BJ (cell line): ENCODE measurements at regions not wholly inside any gene's neighbourhood (a gene's known extent, or its start where the extent isn't known, plus 50 kb on each side); places are given as distances from the start of the nearest gene placed in this dataset.
A peak's percentile ranks its signal among the peaks of the same experiment; 100 is the strongest.

Source experiments
- CTCF ChIA-PET: fragments of 350-600 bp; formaldehyde crosslinking; extraction: SDS; loops from one replicate; lab custom pipeline; 2021; ENCODE audit warnings: antibody characterized with exemption, inconsistent platforms; lab: Yijun Ruan, JAX
- POLR2A ChIA-PET: fragments of 300-600 bp; sonication (Branson Sonifier 250); formaldehyde crosslinking; extraction: SDS; loops from one replicate; lab custom pipeline; 2021; ENCODE audit warnings: antibody characterized with exemption; lab: Charles Lee
- DNase-seq: peaks from one replicate; pipeline ENCODE4 v3.0.0-alpha.2; 2011; ENCODE audit warnings: low read depth
- H3K27me3 ChIP-seq: 2 replicates; pipeline ENCODE4 v1.6.0; 2011; ENCODE audit warnings: low read length; ENCODE audit not compliant: control insufficient read depth, insufficient read depth
- H3K36me3 ChIP-seq: 2 replicates; pipeline ENCODE4 v1.5.1; 2011; ENCODE audit warnings: low read length; ENCODE audit not compliant: control insufficient read depth, insufficient read depth
- H3K4me3 ChIP-seq: 2 replicates; pipeline ENCODE4 v1.5.1; 2011; ENCODE audit warnings: low read depth, mild to moderate bottlenecking, control low read depth, low read length
- CTCF ChIP-seq: IDR thresholded peaks from 2 replicates; pipeline ENCODE4 v1.5.1; 2011; ENCODE audit warnings: low read depth, mild to moderate bottlenecking, control low read depth, inconsistent platforms, low read length, moderate library complexity; ENCODE audit not compliant: insufficient read depth

DNA sequence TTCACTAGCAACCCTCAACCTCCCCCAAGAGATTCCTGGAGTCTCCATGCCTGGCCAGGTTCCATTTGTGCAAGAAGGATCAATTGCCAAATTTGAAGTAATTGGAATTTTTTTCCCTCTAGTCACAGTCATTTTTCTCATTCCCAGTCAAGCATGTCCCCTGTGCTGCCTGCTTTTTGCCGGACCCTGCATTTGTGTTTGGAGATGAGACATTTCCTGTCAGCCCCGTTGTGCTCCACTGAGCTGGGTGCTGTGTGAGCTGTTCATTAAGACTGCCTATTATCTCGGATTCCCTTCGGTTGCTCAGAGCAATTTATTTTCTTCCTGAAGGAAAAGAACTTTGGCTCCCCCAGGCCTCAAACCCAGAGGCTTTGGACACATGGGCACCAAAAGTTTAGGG lies 201.0 kb upstream of the NLRP1 start:
- ChIA-PET POLR2A (no interaction called here), CTCF (interaction anchor here (0.8 to 1.3 kb wide), 3 partner anchors 10 to 14 kb away, joined by 3 read pairs; no protein-coding TSS in a partner anchor)
- no peak for TF ChIP-seq CTCF
- Histone ChIP-seq H3K4me3 (no peak overlapping the region), H3K27me3 (no peaks in the 10 kb centered on the region), H3K36me3 (no peaks in the 10 kb centered on the region)
- DNase-seq, result no peak

GRCh38 chr17:5785867-5786509 lies 201.7 kb upstream of the NLRP1 start:
- Histone ChIP-seq H3K36me3 (no peaks in the 10 kb centered on the region), H3K27me3 (no peaks in the 10 kb centered on the region), H3K4me3 (no peak overlapping the region)
- DNase-seq, result no peak
- CTCF ChIA-PET, result interaction anchor here (1.1 to 1.3 kb wide), 2 partner anchors 10 to 13 kb away, joined by 3 read pairs; no protein-coding TSS in a partner anchor
- TF ChIP-seq CTCF, result peak; percentile 25; the same call in 1 of the 2 replicates
- POLR2A ChIA-PET, result no interaction called here

DNA sequence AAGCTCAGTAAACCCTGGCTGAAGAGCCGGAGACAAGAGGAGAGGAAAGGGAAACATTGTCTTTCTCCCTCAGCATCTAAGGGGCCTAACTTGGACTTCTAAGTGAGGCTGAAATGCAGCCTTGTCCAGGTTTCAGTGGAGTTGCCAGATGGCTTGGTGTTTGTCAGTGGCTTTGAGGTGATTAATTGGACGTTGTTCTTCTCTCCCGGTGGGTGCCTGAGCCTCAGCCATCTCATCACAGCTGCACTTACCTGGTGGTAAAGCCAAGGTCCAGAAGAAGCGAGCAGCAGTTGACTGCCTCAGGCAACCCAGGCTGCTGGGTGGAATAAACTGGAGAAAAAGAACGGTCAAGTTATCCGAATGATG lies 202.2 kb upstream of the NLRP1 start:
- Histone ChIP-seq H3K4me3 (no peak overlapping the region), H3K36me3 (no peaks in the 10 kb centered on the region), H3K27me3 (no peaks in the 10 kb centered on the region)
- POLR2A ChIA-PET, result no interaction called here
- no peak for TF ChIP-seq CTCF
- no peak for DNase-seq
- CTCF ChIA-PET, result interaction anchor here (1.3 kb wide), 2 partner anchors 13 kb away, joined by 3 read pairs; no protein-coding TSS in a partner anchor

- no peak for DNase-seq
- no peaks in the 10 kb centered on the region for H3K36me3 ChIP-seq
- H3K27me3 ChIP-seq, result no peaks in the 10 kb centered on the region
- no peak for TF ChIP-seq CTCF
- ChIA-PET CTCF (no interaction called here), POLR2A (no interaction called here)
- no peak overlapping the region for H3K4me3 ChIP-seq
Observed at GRCh38 chr17:5788266-5788900, 204.1 kb upstream of the NLRP1 start.

DNA sequence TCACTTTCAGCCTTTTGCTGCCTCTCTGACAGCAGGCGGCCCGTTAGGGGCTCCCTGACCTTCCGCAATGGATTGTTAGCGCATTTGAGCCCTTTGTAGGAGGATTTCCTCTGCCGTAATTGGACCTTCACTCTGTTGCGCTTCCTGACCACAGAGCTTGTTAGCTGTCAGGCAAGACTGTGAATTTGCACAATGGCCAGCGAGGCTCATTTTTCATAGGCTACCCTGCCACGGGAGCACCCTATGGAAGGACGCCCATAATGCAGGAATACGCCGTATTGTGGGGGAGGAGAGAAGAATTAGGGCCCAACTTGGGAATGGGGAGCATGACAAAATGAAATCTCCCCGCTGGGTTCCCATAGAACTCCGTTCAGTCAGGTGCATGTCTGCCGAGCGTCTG lies 205.2 kb upstream of the NLRP1 start:
- no peaks in the 10 kb centered on the region for H3K27me3 ChIP-seq
- H3K36me3 ChIP-seq, result no peaks in the 10 kb centered on the region
- no peak overlapping the region for H3K4me3 ChIP-seq
- no peak for DNase-seq
- ChIA-PET CTCF (no interaction called here), POLR2A (no interaction called here)
- no peak for TF ChIP-seq CTCF
